H1 (cell line): ENCODE measurements at regions not wholly inside any gene's neighbourhood (a gene's known extent, or its start where the extent isn't known, plus 50 kb on each side); places are given as distances from the start of the nearest gene placed in this dataset.

Experiments used
- POLR2A ChIP-seq, 2 experiments: IDR thresholded peaks; 1 replicate in 1 of 2; 2 replicates in 1 of 2; pipeline ENCODE4 v1.6.1; 2011; ENCODE audit warnings: low read depth in 2 of 2, low read length in 2 of 2, mild to moderate bottlenecking in 2 of 2; ENCODE audit errors: control extremely low read depth in 1 of 2
- YY1 ChIP-seq: IDR thresholded peaks from 2 replicates; pipeline ENCODE4 v1.6.1; 2011; ENCODE audit warnings: low read depth, mild to moderate bottlenecking, low read length

GRCh38 chr7:156184164-156184563 is 371.9 kb upstream of the SHH start:
- TF ChIP-seq POLR2A (IDR thresholded peaks at IDR 0.05; ENCODE audit: control extremely low read depth in 1 of 2, low read depth in 2 of 2, low read length in 2 of 2) = no peak
- TF ChIP-seq YY1 = no peak
